Fibroblast of skin of back (primary cell): ENCODE measurements at regions not wholly inside any gene's neighbourhood (a gene's known extent, or its start where the extent isn't known, plus 50 kb on each side); places are given as distances from the start of the nearest gene placed in this dataset.

Experiments used
- DNase-seq: peaks from one replicate; pipeline ENCODE4 v3.0.0-alpha.2; 2013

DNA sequence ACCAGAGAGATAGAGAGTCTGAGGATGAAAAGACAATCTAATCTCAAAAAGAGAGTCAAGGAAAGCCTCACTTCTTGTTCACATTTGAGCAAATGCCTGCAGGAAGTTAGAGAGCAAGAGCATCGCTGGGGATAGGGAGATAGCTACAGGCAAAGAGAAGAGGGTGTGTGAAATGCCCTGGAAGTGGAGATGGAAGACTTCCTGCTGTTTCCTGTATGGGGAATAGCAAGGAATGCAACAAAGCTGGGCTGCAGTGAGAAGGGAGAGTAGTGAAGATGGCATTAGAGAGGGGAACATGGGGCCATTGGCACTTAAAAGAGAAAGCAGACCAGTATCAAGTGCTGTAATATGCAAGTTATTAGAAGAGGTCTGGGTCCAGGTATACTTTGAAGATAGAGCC, 488.6 kb downstream of the METTL4 start:
- no peak for DNase-seq

GRCh38 chr18:2083691-2084090, 487.6 kb downstream of the METTL4 start:
- peak; percentile 0 for DNase-seq

DNA sequence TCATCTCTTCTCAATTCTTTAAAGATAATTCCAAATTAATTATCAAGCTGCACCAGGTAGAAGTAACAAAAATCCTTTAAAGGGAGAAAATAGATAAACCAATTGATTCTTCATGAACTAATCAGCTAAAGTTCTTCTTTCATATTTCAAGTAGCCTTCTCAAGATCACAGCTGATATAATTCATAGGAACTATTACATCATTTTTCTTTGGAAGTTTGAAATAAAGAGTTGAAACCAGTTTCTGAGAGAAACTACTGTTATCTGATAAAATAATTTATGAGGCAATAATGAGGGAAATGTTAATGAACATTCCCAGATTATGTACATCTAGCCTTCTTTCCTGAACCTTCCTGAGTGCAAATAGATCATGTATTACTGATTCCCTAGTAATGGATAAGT, 484.9 kb downstream of the METTL4 start:
- no peak for DNase-seq

DNA sequence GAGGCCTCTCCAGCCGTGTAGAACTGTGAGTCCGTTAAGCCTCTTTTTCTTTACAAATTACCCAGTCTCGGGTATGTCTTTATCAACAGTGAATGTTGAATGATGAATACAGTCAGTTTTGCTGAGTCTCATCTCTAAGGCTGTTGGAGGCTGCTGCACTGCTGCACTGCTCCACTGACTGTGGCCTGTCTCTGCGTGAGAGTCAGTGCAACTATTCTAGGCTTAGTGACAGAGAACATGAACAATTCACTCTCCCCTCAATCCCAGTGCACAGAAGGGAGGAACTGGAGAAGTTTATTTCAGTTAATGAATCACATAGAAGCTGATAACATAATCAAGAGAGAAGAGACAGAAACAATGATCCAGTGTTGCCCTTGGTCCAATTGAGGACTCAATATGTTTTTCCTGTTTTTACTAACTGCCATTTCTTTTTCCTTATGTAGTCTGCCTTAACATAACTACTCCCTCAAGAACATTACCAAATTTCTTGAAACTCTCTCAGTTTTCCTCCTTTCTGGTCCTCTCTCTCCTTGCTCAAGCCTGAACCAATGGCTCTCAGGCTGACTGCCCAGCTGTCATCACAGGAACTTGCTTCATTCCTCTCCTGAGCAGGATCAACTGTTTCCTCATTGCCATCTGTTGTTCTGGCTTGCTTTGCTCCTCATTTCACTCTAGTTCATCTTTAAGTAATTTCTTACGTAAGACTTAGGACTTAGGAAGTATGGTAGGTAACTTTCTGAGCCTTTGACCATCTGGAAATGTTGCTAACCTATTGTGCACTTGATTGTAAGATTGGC, 483.2 kb downstream of the METTL4 start:
- DNase-seq, result no peak

GRCh38 chr18:2089396-2089795, 481.9 kb downstream of the METTL4 start:
- DNase-seq, result no peak

- no peak for DNase-seq
Observed at GRCh38 chr18:2091937-2092336, 479.4 kb downstream of the METTL4 start.

DNA sequence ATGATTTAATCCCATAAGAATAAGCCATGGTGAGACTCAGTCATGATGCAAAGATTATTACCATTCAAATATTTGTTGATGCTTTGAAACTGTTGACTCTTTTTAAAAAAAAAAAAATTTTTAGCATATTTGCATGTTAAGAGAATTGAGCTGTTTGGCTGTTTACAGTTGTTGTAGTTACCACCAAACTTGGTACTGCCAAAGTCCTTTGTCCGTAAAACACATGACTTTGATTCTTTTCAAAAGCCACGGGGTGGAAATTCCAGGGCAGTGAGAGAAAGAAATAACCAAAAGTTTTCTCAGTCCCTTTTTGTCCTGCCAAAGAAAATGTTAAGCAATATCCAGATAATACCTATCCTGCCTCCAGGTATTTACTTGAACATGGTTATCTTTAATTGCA, 474.8 kb downstream of the METTL4 start:
- DNase-seq, result no peak

- DNase-seq, result no peak
Observed at GRCh38 chr18:2100694-2101213, 470.6 kb downstream of the METTL4 start.

DNA sequence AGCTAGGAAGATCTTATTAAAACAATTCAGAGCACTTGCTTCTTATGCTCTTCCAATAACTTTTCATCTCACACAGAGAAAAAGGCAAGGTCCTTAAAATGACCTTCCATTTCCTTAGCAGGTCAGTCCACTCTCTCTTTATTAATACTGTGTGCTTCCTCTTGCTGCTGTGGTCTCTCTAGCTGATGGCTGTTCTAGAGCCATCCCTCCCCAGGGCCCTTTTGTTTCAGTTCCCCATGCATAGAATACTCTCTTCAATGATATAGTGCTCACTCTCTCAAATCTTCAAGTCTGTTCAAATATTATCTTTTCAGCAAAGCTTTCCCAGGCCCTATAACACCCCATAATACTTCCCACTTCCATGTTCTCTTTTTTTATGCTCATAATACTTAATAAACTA, 469.3 kb downstream of the METTL4 start:
- no peak for DNase-seq

GRCh38 chr18:2103299-2103698, 468.0 kb downstream of the METTL4 start:
- no peak for DNase-seq

GRCh38 chr18:2104620-2105462, 466.5 kb downstream of the METTL4 start:
- peak; percentile 50 for DNase-seq

DNA sequence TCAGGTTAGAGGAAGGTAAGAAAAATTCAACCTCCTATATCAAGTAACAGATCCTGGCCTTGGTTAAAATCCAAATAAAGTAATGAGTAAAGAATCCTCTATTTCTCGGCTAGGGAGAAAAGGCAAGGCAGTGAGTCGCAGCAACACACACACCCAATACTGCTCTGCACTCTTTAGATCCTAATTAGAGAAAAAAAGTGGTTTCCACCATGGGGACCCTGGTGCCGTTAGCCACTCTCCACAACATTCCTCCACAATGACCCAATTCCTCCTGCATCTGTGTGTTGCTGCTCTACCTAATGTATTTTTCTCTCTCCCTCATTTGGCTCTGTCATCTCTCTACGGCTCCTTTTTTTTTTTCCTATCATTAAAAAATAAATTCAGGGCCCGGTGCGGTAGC, 462.7 kb downstream of the METTL4 start:
- peak; percentile 77 for DNase-seq

DNA sequence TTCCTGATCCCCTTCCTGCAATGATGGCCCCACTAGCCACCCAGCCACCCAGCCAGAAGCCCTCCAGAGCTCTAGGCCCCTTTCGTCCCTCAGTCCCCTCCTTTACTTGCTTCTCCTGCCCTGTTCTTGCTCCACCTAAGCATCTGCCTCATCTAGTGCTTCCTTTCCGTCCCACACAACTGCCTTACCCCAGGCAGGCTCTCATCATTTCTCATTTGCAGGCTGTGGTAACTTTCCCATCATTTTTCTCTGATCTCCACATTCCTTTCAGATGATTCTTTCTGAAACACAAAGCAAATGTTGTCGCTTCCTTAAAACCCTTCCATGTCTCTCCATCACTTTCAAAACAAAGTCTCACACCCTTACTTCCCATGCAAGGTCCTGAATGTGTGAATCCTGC, 459.8 kb downstream of the METTL4 start:
- DNase-seq, result peak; percentile 72

- DNase-seq, result peak; percentile 24
Observed at GRCh38 chr18:2112435-2113045, 458.8 kb downstream of the METTL4 start.

GRCh38 chr18:2114289-2114688, 457.0 kb downstream of the METTL4 start:
- no peak for DNase-seq

GRCh38 chr18:2114765-2115164, 456.5 kb downstream of the METTL4 start:
- no peak for DNase-seq

DNA sequence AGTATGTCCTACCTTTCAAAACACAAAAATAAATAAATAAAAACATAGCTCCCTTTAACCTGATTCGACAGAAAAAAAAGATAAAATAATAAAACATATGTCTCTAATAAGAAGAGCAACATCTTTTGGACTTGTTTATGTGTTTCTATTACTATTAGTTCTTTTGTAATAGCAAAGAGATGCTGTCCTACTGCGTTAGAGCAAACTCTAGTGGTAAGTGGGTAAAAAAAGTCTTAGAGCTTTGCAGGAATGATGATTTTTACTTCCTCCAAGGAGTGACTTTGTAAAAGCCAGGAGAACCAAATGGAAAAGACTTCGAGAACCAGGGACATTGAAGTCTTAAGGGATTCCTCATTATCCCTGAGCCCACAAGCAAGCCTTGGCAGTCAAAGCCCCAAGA, 450.1 kb downstream of the METTL4 start:
- DNase-seq, result no peak

DNA sequence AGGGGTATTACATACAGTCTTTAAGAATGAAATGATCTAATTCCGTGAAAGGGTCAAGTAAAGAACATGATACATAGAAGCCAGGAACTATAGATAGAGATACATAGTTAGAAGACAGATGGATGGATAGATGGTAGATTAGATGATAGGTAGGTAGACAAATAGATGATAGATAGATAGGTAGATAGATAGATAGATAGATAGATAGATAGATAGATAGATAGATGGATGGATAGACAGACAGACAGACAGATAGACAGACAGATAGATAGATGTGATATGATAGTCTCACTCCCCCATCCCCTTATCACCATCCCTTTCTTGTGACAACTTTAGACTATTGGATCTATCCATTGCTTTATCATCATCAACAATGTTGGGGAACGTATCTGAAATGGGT, 448.2 kb downstream of the METTL4 start:
- DNase-seq, result no peak

DNA sequence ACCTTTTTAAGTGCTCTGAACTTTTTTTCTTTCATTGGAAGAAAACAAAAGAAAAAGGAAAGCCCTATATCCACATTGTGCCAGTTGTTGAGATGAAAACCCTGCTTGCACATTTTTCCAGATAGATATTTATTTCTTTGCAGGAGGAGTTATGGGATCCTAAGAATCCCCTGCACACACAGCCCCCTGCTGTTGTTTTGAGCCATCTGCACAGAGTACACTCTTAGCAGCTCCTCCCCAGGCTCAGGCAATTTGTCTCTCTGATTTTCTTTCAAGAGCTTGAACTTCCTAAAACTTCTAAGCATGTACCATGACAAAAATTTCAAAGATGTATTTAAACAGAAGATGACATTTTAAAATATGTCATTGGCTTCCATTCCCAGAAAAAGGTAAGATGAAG, 436.9 kb downstream of the METTL4 start:
- no peak for DNase-seq

DNA sequence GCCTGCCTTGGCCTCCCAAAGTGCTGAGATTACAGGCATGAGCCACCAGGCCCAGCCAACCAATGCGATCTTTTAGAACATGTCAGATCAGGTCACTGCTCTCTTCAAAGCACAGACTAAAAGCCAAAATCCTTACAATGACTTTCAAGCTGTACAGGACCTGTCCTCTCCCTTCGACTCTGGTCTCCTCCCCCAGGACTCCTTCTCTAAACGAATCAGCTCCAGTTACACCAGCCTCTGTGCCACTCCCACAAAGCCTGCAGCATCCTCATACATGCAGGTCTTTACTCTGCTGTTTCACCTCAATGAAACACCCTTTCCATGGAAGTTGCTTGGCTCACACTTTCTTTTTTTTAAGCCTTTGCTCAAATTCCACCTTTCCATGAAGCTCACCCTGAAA, 436.0 kb downstream of the METTL4 start:
- DNase-seq, result no peak

- DNase-seq, result no peak
Observed at GRCh38 chr18:2138552-2138951, 432.8 kb downstream of the METTL4 start.

- DNase-seq, result peak; percentile 40
Observed at GRCh38 chr18:2139691-2140090, 431.6 kb downstream of the METTL4 start.

DNA sequence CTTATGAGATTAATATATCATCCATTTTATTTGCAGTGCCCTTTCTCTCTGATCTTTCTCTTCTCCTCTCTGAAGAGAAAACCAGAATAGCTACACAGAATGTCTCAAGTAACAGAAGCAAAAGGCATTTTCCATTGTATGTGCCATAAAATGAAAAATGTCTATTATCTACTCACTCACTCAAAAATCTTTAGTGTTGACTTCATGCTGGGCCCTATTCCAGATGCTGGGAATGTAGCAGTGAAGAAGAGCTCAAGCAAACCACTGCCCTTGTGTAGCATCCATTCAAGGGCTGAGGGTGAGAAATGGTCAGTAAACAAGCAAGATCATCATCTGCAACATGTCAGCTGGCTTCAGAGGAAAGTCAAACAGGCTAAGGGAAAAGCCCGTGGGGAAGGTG, 427.7 kb downstream of the METTL4 start:
- DNase-seq, result peak; percentile 4
